ENCODE measurements at regions not wholly inside any gene's neighbourhood (a gene's known extent, or its start where the extent isn't known, plus 50 kb on each side); places are given as distances from the start of the nearest gene placed in this dataset.

- H3K27me3 ChIP-seq (ENCODE audit: low read depth, low read length) = no peaks in the 10 kb centered on the region
- H3K9ac ChIP-seq (ENCODE audit: low read length) = no peak overlapping the region
- H3K36me3 ChIP-seq (replicated peaks; ENCODE audit: low read depth, low read length) = no peaks in the 10 kb centered on the region
- no peak overlapping the region for H3K4me3 ChIP-seq (ENCODE audit: low read length)
- no peaks in the 10 kb centered on the region for H3K79me2 ChIP-seq (ENCODE audit: low read length)
- H3K9me3 ChIP-seq (ENCODE audit: insufficient read depth, low read length) = no peaks in the 10 kb centered on the region
- TF ChIP-seq CTCF (IDR thresholded peaks at IDR 0.05; ENCODE audit: low read depth, low read length) (no peak), EZH2phosphoT487 (IDR thresholded peaks at IDR 0.05; ENCODE audit: low read depth) (no peak)
- H2AFZ ChIP-seq (ENCODE audit: low read depth, low read length) = no peak overlapping the region
- H3K4me1 ChIP-seq (ENCODE audit: low read length) = no peaks in the 10 kb centered on the region
- H4K20me1 ChIP-seq (ENCODE audit: insufficient read depth, low read length) = no peaks in the 10 kb centered on the region
- H3K27ac ChIP-seq (ENCODE audit: low read length) = no peak overlapping the region
- H3K4me2 ChIP-seq (ENCODE audit: low read length) = no peak overlapping the region
These were observed 1056.2 kb downstream of the EPHA7 start for GRCh38 chr6:92363111-92363510.

- Histone ChIP-seq H3K79me2 (ENCODE audit: low read length) (no peaks in the 10 kb centered on the region), H2AFZ (ENCODE audit: low read depth, low read length) (no peak overlapping the region), H3K36me3 (replicated peaks; ENCODE audit: low read depth, low read length) (no peaks in the 10 kb centered on the region), H3K4me3 (ENCODE audit: low read length) (no peak overlapping the region), H3K4me2 (ENCODE audit: low read length) (no peak overlapping the region), H3K27ac (ENCODE audit: low read length) (no peak overlapping the region), H3K4me1 (ENCODE audit: low read length) (no peaks in the 10 kb centered on the region), H3K27me3 (ENCODE audit: low read depth, low read length) (no peaks in the 10 kb centered on the region), H3K9me3 (ENCODE audit: insufficient read depth, low read length) (no peaks in the 10 kb centered on the region), H3K9ac (ENCODE audit: low read length) (no peak overlapping the region), H4K20me1 (ENCODE audit: insufficient read depth, low read length) (no peaks in the 10 kb centered on the region)
- TF ChIP-seq EZH2phosphoT487 (IDR thresholded peaks at IDR 0.05; ENCODE audit: low read depth) = no peak
- TF ChIP-seq CTCF (IDR thresholded peaks at IDR 0.05; ENCODE audit: low read depth, low read length) = no peak
These were observed 1057.0 kb downstream of the EPHA7 start for GRCh38 chr6:92362404-92362803.

GRCh38 chr6:92361990-92362389 is 1057.4 kb downstream of the EPHA7 start:
- Histone ChIP-seq H3K27ac (ENCODE audit: low read length) (no peak overlapping the region), H3K9me3 (ENCODE audit: insufficient read depth, low read length) (no peaks in the 10 kb centered on the region), H3K9ac (ENCODE audit: low read length) (no peak overlapping the region), H3K4me3 (ENCODE audit: low read length) (no peak overlapping the region), H4K20me1 (ENCODE audit: insufficient read depth, low read length) (no peaks in the 10 kb centered on the region), H2AFZ (ENCODE audit: low read depth, low read length) (no peak overlapping the region), H3K79me2 (ENCODE audit: low read length) (no peaks in the 10 kb centered on the region), H3K27me3 (ENCODE audit: low read depth, low read length) (no peaks in the 10 kb centered on the region), H3K4me1 (ENCODE audit: low read length) (no peaks in the 10 kb centered on the region), H3K36me3 (replicated peaks; ENCODE audit: low read depth, low read length) (no peaks in the 10 kb centered on the region), H3K4me2 (ENCODE audit: low read length) (no peak overlapping the region)
- TF ChIP-seq CTCF (IDR thresholded peaks at IDR 0.05; ENCODE audit: low read depth, low read length) (no peak), EZH2phosphoT487 (IDR thresholded peaks at IDR 0.05; ENCODE audit: low read depth) (no peak)

GRCh38 chr6:92354270-92354829 is 1065.0 kb downstream of the EPHA7 start:
- Histone ChIP-seq H3K36me3 (replicated peaks; ENCODE audit: low read depth, low read length) (no peaks in the 10 kb centered on the region), H3K9ac (ENCODE audit: low read length) (no peak overlapping the region), H2AFZ (ENCODE audit: low read depth, low read length) (no peak overlapping the region), H3K79me2 (ENCODE audit: low read length) (no peaks in the 10 kb centered on the region), H4K20me1 (ENCODE audit: insufficient read depth, low read length) (no peaks in the 10 kb centered on the region), H3K27ac (ENCODE audit: low read length) (no peak overlapping the region), H3K4me1 (ENCODE audit: low read length) (no peaks in the 10 kb centered on the region), H3K4me2 (ENCODE audit: low read length) (no peak overlapping the region), H3K27me3 (ENCODE audit: low read depth, low read length) (no peaks in the 10 kb centered on the region), H3K9me3 (ENCODE audit: insufficient read depth, low read length) (no peaks in the 10 kb centered on the region), H3K4me3 (ENCODE audit: low read length) (no peak overlapping the region)
- no peak for TF ChIP-seq EZH2phosphoT487 (IDR thresholded peaks at IDR 0.05; ENCODE audit: low read depth)
- no peak for TF ChIP-seq CTCF (IDR thresholded peaks at IDR 0.05; ENCODE audit: low read depth, low read length)

Data from OCI-LY3 (cell line).